ENCODE measurements at regions not wholly inside any gene's neighbourhood (a gene's known extent, or its start where the extent isn't known, plus 50 kb on each side); places are given as distances from the start of the nearest gene placed in this dataset.
"Not testable (repeated sequence)": the region's sequence is repeated elsewhere in the genome, so short reads cannot be mapped to it uniquely, and the experiment has no call there.

DNA sequence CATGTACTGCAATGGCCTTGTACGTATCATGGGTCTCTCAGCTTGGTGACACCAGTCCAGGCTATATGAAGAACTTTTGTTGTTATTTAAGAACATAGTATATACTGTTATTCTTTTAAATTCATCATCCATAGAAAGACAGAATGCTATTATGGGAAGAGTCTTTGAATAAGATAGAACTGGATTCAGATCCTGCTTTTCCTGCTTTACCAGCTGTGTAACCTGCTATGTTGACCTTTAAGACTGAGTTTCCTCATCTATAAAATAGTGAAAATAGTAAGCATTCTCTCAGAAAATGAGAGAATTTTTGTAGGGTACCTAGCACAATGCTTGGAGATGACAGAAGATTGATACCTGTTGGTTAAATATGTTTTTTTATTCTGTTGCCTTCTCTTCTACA, 204.1 kb upstream of the TBL1XR1 start:
- no peak for DNase-seq

DNA sequence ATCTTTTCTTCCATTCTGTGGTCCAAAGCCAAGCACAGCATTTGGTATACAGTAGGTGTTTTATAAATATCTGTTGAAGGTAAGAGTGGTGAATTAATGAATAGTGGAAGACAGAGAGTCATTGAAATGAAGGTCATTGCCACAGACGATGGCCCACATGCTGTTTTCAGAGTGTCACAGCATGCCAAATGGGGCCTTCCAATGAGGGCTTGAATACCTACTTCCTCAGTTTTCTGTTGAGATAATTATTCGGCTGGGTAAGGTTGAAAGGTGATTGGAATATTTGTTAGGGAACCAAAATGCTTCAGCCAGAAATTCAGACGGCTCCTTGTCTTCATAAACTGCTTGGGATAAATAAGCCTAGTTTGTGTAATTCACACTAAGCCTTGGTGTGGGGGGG, 205.3 kb upstream of the TBL1XR1 start:
- no peak for DNase-seq

DNA sequence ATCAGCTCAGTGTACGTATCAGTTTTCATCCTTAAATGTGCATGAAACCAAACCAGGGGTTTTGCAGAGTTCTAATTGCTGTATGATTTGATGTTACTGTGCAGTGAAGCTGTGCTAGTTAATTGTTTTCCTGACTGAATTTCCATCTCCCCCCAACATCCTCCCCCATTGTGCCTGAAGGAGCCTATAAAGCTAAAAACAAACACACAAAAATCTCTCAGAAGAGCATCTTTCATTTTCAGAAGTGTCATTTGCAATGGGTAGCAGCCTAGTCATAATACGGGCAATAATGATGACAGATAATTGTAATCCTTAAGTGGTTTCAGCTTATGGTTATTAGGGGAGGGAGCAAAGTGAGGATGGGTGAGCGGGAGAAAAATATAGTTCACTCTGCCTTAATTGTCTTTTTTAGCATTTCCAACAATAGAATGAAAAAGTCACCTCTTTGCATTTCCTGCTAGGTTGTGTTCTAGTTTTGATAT, 207.9 kb upstream of the TBL1XR1 start:
- no peak for DNase-seq

DNA sequence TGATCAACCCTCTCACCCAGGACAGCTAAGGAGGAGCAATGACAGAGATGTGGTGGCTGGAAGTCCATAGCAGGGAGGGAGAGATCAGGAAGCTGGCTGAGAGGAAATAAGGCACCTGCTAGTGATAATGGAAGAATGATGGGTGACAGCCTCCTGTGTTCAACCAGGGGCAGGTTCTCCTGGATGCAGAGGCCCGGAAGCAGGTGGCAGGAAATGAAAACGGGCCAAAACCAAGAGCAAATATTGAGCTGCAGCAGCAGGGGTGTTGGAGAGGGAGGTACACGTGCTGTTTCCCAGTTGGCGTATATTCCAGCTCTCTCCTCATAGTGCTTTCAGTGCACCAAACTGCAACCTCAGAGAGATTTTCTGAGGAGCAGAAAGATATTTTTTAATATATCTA, 213.4 kb upstream of the TBL1XR1 start:
- no peak for DNase-seq

DNA sequence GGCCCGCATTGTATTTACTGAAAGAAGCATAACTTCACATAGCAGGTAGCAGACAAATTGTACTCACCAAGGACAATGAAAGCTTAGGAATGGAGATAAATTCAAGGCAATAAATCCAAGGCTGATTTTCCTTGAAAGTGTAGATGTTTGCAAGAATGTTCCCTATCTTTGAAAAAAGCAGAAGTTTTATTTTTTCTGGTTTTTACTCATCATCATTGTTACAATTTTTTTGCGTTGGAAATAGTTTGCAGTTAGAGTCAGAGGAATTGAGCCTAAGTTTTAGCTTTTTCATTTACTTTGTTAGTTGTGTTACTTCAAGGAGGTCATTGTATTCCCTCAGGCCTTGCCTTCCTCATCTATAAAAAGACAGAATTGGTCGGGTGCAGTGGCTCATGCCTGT, 213.9 kb upstream of the TBL1XR1 start:
- DNase-seq, result no peak

DNA sequence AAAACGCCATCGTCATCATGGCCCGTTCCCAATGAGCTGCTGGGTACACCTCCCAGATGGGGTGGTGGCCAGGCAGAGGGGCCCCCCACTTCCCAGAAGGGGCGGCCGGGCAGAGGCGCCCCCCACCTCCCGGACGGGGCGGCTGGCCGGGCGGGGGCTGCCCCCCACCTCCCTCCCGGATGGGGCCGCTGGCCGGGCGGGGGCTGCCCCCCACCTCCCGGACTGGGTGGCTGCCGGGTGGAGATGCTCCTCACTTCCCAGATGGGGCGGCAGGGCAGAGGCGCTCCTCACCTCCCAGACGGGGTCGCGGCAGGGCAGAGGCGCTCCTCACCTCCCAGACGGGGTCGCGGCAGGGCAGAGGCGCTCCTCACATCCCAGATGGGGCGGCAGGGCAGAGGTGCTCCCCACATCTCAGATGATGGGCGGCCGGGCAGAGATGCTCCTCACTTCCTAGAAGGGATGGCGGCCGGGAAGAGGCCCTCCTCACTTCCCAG, 215.4 kb upstream of the TBL1XR1 start:
- not testable (repeated sequence) for DNase-seq

DNA sequence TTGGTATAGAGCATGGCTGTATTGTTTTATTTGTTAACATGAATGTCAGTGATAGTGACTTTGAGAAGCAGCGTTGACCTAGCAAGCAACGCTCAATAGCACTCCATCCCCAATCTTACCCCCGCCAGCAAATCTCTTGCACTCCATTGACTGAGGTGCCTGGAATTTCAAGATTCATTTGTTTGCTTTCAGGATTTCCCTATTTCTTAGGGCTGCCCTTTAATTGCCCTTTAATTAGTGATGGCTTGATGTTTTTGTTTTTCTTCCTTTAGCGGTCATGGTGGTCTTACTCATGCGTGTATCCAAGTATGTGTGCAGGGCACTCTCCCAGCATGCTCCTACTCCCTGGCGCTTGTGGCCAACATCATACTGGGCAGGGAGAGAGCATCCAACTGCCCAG, 216.8 kb upstream of the TBL1XR1 start:
- DNase-seq, result no peak

DNA sequence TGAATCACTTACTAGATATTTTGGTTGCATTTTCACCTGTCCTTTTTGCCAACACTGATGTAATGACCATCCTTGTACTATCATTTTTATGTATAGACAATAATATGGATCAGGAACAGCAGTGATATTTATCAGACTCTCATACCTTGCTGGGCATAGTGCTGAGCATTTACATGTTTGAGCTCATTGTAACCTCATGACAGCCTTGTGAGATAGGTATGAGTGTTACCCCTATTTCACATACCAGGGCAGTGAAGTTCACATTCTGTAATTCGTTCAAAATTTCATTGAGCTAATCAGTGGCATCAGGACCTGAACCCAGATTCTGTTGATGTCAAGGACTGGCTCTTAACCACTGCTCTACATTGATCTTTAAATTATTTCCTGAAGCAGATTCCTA, 221.5 kb upstream of the TBL1XR1 start:
- no peak for DNase-seq

DNA sequence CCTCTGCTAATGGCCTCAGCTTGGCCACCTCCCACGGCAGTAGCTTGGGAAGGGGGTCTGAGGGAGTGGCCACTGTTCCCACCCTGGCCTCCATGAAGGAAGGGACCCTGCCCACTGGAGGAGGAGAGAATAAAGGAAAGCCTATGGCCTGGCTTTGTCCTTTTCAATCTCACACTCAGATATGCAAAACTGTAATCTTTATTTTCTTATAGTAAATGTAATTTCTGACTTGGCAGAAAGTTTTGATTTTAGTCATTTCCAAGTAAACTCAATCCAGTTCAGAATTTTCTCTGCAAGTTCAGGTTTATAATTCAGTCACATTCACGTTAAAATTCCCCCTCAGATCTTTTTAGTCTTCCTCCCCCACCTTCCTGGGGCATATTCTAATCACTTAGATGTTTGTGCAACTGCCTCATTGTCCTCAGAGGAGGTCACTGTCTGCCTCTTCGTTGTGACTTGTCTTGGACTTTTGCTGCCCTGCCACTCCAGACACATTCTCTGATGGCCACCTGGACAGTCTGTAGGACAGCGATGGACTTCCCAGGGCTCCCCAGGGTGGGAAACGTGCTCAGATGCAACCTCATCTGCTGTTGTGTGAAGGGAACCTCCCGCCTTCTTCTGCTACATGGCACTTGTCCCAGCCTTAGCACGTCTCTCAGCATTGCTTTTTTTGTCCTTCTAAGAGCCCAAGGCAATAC, 222.8 kb upstream of the TBL1XR1 start:
- no peak for DNase-seq

DNA sequence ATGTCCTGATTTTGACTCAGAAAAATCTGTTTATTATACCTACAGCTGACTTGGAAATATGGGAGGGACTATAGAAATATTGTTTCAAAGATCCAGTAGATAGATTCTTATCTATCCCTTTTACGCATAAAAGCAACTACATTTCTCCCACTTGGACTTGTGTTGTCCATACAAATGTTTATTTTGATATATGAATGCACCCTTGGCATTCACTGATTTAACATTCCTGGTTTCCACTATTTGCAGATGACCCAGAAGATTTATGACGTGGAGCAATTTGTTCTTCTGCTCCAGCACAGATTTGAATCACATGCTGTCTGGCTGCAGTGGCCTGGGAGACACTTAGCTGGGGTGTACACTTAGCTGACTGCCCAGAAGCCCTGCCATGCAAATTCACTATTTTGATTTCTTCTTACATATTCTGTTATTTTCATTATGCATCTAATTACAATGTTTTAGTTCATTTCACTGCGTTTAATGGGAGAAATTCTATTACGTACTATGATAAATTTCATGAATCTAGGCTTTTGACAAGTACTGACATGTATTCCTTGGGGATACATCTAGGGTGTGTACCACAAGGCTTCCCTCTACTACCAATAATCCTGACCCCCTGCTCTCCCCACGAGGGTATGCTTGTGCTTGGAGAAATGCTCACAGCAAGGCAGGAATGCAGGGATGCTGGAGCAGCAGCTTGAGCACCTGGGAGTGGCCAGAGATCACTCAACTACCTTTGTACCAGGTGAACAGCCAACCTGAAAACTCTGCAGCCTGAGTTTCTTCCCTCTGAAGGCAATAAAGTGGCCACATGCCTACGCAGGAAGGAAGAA, 223.6 kb upstream of the TBL1XR1 start:
- peak; percentile 62 for DNase-seq

DNA sequence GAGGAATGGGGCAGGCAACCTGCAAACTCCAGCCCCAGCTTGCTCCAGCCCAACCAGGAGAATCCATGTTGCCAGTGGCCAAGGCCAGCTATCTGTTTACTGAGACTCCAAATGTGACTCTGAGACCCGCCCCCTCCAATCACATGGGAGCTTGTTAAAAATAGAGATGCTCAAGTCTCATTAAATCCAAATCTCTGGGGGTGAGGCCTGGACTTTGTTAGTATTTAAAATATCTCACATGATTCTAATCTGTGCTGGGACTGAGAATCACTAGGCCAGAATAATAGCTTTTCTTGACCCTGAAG, 224.2 kb upstream of the TBL1XR1 start:
- no peak for DNase-seq

DNA sequence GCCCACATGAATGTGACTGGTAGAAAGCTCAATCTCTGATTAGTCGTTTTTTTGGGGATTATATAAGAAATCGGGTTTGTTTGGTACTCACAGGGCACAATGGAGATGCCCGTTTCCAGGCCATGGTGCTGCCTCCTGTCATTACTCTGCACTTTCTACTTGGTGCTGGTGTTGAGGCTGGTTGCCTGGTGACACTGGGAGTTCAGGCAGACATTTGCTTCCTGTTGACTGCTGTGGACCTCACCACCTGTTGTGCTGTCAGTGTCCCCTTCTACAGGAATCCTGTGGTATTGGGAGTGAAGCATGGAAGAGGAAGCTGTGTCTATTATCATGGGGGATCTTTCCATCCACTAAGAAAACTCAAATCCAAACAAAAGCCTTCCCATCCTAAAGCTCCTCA, 227.2 kb upstream of the TBL1XR1 start:
- DNase-seq, result no peak

DNA sequence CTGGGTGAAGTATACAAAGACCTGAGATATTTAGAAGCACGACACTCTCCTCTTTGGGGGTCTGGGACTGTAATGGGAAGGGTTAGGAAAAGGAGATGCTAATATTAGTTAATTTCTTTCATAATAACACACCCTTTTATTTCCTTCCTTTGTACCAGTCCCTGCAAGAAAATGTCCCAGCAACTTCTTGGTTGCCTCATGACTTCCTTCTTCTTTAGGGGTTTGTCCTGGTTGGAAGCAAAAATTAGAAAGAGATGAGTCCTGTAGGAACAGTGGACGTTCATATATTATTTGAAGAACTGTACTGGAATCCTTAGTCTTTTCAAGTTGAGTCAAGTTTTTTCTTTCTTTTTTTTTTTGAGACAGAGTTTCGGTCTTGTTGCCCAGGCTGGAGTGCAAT, 227.8 kb upstream of the TBL1XR1 start:
- no peak for DNase-seq

DNA sequence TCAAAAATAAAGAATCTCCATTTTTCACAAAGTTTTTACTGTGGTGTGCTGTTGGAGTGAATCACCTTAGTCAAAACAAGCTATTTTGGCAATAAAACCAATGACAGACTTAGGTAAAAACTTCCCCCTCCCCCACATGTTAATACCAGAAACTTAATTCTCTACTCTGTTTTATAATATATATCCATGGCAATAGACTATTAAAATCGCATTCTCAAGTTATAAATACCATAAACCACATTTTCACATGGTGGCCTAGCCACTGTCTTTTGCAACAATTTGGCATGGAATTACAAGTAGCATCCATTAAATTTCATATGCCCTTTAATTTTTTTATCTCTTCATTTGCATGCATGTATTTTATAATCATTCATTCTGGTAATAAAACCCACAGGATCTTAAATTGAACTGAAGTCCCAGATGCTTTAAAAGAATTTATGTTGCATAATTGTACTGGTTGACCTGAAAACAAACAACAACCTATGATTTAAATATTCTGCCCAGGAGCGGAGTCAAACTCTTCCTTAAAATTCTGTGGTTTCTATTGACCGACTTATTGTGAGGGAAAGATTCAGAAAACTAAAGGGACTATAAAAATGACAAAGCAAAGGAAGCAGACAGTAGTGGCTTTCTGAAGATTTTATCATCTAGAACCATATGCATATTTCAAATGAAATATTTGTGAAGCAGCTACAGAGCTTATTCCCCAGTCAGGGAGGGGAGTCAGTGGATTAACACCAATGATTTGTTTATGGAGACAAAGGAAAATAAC, 229.0 kb upstream of the TBL1XR1 start:
- peak; percentile 63 for DNase-seq

DNA sequence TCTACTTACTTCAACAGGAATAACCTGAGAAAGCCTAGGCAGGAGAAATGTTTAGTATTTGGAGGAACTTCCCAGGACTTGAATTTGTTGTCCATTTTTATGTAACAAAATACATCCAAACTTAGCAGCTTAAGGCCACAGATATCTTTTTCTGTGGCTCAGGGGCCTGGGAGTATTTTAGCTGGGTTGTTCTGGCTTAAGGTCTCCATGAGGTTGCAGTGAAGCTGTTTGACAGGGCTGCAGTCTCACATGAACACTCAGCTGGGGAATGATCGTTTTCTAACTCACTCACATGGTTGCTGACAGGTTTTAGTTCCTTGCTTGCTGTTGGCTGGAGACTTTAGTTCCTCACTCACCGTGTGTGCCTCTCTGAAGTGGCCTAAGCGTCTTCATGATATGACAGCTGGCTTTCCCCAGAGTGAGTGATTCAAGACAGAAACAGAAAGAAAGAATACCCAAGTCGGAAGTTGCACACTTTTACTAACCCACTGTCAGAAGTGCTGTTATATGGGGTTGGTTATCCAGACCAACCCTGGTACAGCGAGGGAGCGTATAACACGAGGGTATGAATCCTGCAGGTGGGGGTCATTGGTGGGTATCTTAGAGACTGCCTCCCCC, 229.7 kb upstream of the TBL1XR1 start:
- no peak for DNase-seq

DNA sequence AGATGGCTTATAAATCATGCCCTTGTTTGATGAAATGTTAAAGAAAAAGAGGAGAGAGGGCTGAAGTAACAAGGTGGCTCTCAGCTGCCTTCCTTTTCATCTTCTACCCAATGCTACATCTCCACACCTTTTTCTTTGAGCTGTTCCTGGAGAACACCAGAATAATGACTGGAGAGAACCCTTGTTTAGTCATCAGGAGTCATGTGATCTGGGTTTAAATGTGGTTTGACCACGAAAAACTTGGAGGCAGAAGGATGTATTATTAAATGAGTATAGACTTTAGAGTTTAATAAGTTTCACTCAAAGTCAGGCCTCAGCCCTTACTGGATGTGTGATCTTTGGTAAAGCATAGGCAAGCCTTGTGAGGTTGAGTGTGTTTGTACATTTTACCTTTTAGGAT, 230.3 kb upstream of the TBL1XR1 start:
- peak; percentile 76 for DNase-seq

DNA sequence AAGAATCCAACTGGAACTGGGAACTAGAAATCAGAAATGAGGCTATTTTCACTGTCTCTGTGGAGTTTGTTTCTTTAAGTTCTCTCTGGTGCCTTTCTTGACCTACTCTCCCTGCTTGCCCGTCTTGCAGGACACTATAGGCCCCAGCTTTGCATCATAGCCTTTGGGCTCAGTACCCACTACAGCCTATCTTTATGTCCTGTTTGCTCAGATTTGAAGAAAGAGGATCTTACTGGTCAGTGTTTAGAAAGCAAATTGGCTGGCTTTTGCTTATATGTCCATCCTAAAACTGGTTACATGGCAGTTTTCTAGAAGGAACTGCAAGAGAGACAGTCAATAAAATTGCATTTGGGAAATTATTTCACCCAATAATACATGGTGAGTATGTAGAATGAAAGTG, 231.8 kb upstream of the TBL1XR1 start:
- DNase-seq, result no peak

DNA sequence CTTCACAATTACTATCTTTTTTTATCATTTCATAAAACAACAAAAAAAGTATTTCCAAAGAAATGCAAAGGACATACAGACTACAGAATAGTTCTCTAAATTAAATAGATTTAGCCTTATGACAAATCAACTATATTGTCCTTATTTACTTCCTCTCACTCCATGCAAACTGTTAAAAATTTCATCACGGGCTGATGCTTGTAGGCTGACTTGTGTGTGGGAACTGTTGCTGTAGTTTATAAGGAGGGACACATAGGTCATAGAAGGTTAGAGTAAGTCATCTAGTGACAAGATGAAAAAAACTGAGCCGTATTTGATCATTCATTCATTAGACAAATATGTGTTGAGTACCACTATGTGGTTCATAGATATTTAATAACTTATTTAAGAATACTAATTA, 232.5 kb upstream of the TBL1XR1 start:
- DNase-seq, result no peak

DNA sequence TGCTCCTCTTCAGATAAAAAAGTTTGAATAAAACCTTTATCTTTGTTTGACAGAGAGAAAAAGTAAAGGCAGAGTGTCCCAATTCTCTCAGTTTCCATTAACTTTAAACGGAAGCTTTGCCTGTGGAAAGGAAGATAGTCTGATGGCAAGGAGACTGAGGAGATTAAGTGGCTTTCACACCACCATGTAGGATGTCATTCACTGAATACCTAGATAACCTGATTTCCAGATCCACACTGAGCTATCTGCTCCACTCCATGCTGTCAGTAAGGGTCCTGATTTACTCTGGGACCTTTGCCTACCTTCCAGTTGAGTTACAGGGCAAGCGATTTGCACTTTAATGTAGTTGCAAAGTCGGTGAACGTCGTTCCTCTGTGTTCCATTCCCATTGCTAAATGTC, 233.4 kb upstream of the TBL1XR1 start:
- DNase-seq, result no peak

DNA sequence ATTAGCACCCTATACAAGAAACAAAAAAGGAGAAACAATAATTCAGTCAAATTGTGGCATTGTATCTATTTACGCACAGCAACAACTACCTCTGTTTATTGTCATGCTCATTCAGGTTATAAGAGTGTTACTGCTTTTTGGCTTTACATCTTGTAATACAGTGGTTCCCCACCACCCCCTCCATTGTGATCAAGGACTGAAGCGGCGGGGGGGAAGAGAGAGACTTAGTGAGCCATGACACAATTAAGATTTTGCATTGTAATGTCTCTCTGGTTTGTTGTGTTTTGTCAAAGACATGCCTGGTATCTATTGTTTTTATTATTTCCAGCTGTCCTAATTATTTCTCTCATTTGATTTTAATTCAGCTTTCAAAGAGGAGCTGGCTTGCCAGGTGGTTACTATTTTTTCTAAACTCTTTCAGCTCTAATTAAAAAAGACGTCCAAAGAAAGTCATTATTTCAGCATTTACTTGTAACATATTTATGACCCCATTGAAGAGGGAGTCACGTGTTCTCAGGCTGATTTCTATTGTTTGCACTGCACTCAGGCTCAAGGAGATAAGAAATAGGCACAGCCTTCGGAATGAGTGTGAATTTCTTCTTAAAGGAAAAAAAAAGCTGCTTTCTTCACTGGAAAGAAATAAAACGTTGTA, 234.4 kb upstream of the TBL1XR1 start:
- DNase-seq, result no peak

DNA sequence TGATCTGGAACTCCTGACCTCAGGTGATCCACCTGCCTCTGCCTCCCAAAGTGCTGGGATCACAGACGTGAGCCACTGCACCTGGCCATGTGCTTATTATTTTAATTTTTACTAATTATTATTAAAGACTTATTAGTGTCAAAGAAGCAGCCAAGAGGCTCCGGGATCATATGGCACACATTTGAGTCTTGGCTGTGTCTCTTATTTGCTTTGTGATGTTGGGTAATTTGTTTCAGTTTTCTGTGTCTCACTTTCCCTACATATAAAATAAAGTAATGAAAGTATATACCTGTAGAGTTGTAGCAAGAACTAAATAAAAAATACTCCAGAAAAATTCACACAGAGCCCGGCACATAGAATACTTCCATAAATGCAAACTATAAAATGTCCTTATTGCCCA, 238.0 kb upstream of the TBL1XR1 start:
- DNase-seq, result no peak

DNA sequence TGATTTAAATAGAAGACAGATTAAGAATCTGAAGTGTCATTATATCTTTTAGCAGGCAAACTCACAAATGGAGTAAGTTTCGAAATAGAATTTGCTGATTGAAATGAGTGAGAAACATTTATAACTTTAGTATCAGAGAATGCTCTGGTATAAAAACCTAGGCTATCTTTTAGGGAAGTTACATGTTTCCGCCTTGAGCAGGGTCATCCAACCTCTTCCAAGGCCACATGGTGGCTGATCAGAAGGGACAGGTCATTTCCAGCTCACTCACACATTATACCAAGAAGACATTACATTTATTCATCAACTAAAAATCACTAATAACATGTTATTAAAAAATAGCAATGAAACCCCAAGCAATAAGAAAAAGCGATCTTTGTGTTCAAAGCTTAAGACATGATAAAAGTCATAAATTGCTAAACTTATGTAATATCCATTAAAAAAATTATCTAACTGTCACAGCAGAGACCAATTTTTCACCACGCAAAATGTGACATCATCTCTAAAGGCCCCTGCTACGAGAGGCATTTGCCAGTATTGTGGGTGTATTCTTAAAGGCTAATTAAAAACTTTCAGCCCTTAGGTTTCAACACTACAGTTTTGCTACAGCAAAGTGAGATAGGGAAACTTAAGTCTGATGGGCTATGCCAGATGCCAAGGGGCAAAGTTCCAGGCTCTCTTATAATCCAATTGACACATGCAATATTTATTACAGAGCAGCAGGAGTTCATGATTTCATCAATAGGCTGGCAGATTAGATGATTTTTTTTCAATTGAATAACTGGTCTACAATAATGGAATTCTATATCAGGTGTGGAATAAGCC, 240.4 kb upstream of the TBL1XR1 start:
- DNase-seq, result no peak
